ENCODE measurements at regions not wholly inside any gene's neighbourhood (a gene's known extent, or its start where the extent isn't known, plus 50 kb on each side); places are given as distances from the start of the nearest gene placed in this dataset.
"Not testable (repeated sequence)": the region's sequence is repeated elsewhere in the genome, so short reads cannot be mapped to it uniquely, and the experiment has no call there.

GRCh38 chr5:29148581-29148980, 2044.9 kb upstream of the CDH6 start:
- H3K27ac ChIP-seq = no peak overlapping the region
- no peaks in the 10 kb centered on the region for H3K9me3 ChIP-seq (replicated peaks)
- H3K4me1 ChIP-seq (replicated peaks) = no peaks in the 10 kb centered on the region
- H3K36me3 ChIP-seq = no peaks in the 10 kb centered on the region
- no peak for DNase-seq (ENCODE audit: low read depth in 1 of 2, low spot score in 2 of 2)
- H3K4me3 ChIP-seq = no peak overlapping the region
- H3K27me3 ChIP-seq (replicated peaks) = no peaks in the 10 kb centered on the region

DNA sequence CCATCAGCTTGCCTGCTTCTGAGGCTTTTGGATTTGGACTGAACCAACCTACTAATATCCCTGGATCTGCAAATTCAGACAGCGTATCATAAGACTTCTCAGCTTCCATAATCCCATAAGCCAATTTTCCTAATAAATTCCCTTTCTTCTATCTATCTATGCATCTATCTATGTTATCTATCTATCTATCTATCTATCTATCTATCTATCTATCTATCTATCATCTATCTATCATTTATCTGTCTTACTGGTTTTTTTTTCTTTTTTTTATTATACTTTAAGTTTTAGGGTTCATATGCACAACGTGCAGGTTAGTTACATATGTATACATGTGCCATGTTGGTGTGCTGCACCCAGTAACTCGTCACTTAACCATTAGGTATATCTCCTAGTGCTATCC, 2045.4 kb upstream of the CDH6 start:
- H3K4me3 ChIP-seq = no peak overlapping the region
- H3K4me1 ChIP-seq (replicated peaks) = no peaks in the 10 kb centered on the region
- H3K36me3 ChIP-seq = no peaks in the 10 kb centered on the region
- no peak for DNase-seq (ENCODE audit: low read depth in 1 of 2, low spot score in 2 of 2)
- H3K9me3 ChIP-seq (replicated peaks) = no peaks in the 10 kb centered on the region
- H3K27me3 ChIP-seq (replicated peaks) = no peaks in the 10 kb centered on the region
- no peak overlapping the region for H3K27ac ChIP-seq

GRCh38 chr5:29143266-29143665, 2050.2 kb upstream of the CDH6 start:
- Histone ChIP-seq H3K27ac (no peak overlapping the region), H3K4me1 (replicated peaks) (no peaks in the 10 kb centered on the region), H3K27me3 (replicated peaks) (no peaks in the 10 kb centered on the region), H3K4me3 (no peak overlapping the region), H3K36me3 (no peaks in the 10 kb centered on the region), H3K9me3 (replicated peaks) (no peaks in the 10 kb centered on the region)
- DNase-seq (ENCODE audit: low read depth in 1 of 2, low spot score in 2 of 2) = no peak

DNA sequence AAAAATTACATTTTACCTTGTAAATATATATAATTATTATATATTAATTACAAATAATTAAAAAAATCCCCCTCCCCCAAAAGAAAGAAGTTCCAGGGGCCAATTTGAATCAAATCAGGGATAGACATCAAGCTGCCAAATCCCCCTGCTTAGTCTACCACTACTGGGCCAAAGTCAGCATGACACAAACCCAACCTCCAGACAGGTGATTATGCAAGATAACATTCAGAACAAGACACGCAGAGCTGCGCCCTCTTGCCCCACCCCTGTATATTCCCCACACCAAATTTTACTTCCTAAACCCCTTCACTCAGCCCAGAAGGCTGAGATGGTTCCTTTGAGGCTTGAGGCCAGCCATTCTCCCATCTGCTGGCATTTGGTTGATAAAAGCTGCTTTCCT, 2059.1 kb upstream of the CDH6 start:
- Histone ChIP-seq H3K27me3 (replicated peaks) (no peaks in the 10 kb centered on the region), H3K4me1 (replicated peaks) (no peaks in the 10 kb centered on the region), H3K9me3 (replicated peaks) (no peaks in the 10 kb centered on the region), H3K27ac (no peak overlapping the region), H3K36me3 (no peaks in the 10 kb centered on the region), H3K4me3 (no peak overlapping the region)
- no peak for DNase-seq (ENCODE audit: low read depth in 1 of 2, low spot score in 2 of 2)

GRCh38 chr5:29131285-29131684, 2062.2 kb upstream of the CDH6 start:
- H3K27ac ChIP-seq = no peak overlapping the region
- H3K4me1 ChIP-seq (replicated peaks) = no peaks in the 10 kb centered on the region
- no peaks in the 10 kb centered on the region for H3K36me3 ChIP-seq
- H3K4me3 ChIP-seq = no peak overlapping the region
- no peaks in the 10 kb centered on the region for H3K27me3 ChIP-seq (replicated peaks)
- H3K9me3 ChIP-seq (replicated peaks) = no peaks in the 10 kb centered on the region
- DNase-seq (ENCODE audit: low read depth in 1 of 2, low spot score in 2 of 2) = no peak

- Histone ChIP-seq H3K27me3 (replicated peaks) (no peaks in the 10 kb centered on the region), H3K27ac (no peak overlapping the region), H3K4me1 (replicated peaks) (no peaks in the 10 kb centered on the region), H3K36me3 (no peaks in the 10 kb centered on the region), H3K9me3 (replicated peaks) (no peaks in the 10 kb centered on the region), H3K4me3 (no peak overlapping the region)
- DNase-seq (ENCODE audit: low read depth in 1 of 2, low spot score in 2 of 2) = no peak
These were observed 2062.7 kb upstream of the CDH6 start for GRCh38 chr5:29130786-29131185.

GRCh38 chr5:29127524-29128156, 2065.8 kb upstream of the CDH6 start:
- H3K27me3 ChIP-seq (replicated peaks); H3K4me3 ChIP-seq; H3K36me3 ChIP-seq; H3K27ac ChIP-seq; H3K4me1 ChIP-seq (replicated peaks); H3K9me3 ChIP-seq (replicated peaks); DNase-seq (ENCODE audit: low read depth in 1 of 2, low spot score in 2 of 2): not testable (repeated sequence)

GRCh38 chr5:29126462-29126861, 2067.0 kb upstream of the CDH6 start:
- H3K9me3 ChIP-seq (replicated peaks); H3K36me3 ChIP-seq; H3K4me3 ChIP-seq; H3K27ac ChIP-seq; DNase-seq (ENCODE audit: low read depth in 1 of 2, low spot score in 2 of 2); H3K27me3 ChIP-seq (replicated peaks); H3K4me1 ChIP-seq (replicated peaks): not testable (repeated sequence)

- no peaks in the 10 kb centered on the region for H3K36me3 ChIP-seq
- H3K27me3 ChIP-seq (replicated peaks) = no peaks in the 10 kb centered on the region
- DNase-seq (ENCODE audit: low read depth in 1 of 2, low spot score in 2 of 2) = no peak
- no peaks in the 10 kb centered on the region for H3K9me3 ChIP-seq (replicated peaks)
- H3K4me3 ChIP-seq = no peak overlapping the region
- H3K4me1 ChIP-seq (replicated peaks) = no peaks in the 10 kb centered on the region
- no peak overlapping the region for H3K27ac ChIP-seq
These were observed 2071.2 kb upstream of the CDH6 start for GRCh38 chr5:29122306-29122705.

DNA sequence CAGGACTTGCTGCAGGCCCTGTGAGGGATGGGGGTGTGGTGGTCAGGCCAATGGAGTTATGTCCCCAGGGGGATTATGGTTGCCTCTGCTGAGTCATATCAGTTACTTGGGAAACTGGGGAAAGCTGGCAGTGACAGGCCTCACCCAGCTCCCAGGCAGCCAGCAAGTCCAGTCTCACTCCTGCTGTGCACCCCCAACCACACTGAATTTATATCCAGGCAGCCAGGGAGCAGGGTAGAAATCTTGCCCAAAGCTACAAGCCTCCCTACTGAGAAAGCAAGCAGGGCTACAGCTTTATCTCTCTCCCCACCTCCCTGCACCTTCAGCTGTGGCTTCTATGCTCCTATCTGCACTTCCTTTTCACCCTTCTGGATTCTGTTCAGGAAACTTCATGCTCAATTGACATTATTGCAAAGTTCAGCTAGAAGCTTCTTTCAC, 2076.0 kb upstream of the CDH9 start:
- Histone ChIP-seq H3K27ac (no peak overlapping the region), H3K4me3 (no peak overlapping the region), H3K9me3 (replicated peaks) (no peaks in the 10 kb centered on the region), H3K4me1 (replicated peaks) (no peaks in the 10 kb centered on the region), H3K36me3 (no peaks in the 10 kb centered on the region), H3K27me3 (replicated peaks) (no peaks in the 10 kb centered on the region)
- DNase-seq (ENCODE audit: low read depth in 1 of 2, low spot score in 2 of 2) = no peak

DNA sequence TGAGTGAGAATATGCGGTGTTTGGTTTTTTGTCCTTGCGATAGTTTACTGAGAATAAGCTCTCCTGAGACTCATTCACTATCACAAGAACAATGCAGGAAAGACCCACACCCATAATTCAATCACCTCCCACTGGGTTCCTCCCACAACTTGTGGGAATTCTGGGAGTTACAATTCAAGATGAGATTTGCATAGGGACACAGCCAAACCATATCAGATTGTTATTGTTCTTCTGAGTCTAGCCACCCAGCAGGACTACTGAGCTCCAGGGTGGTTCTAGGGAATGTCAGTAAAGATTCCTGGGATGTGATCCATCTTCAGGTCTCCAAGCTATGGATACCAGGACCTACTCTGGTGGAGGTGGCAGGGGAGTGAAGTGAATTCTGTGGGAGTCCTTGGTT, 2075.1 kb upstream of the CDH9 start:
- DNase-seq (ENCODE audit: low read depth in 1 of 2, low spot score in 2 of 2) = no peak
- Histone ChIP-seq H3K36me3 (no peaks in the 10 kb centered on the region), H3K27me3 (replicated peaks) (no peaks in the 10 kb centered on the region), H3K9me3 (replicated peaks) (no peaks in the 10 kb centered on the region), H3K27ac (no peak overlapping the region), H3K4me1 (replicated peaks) (no peaks in the 10 kb centered on the region), H3K4me3 (no peak overlapping the region)

DNA sequence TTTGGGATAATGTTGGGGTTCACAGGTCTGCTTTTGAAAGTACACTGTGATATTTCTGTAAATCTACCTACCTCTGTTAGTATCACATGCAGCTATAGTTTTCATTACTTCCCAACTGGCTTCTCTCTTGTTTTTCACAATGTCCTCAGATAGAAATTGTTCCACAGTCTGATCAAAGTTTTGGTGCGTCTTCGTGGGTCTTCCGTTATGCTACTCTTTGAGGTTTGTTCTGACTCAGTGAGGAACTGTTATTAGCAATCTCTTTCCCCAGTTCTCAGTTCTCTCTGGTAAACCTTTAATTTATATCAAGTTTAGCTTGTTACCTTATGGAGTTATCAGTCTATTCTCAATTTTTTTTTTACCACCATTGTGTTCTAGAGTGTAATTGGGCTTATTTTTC, 2061.2 kb upstream of the CDH9 start:
- Histone ChIP-seq H3K27ac (no peak overlapping the region), H3K4me3 (no peak overlapping the region), H3K4me1 (replicated peaks) (no peaks in the 10 kb centered on the region), H3K27me3 (replicated peaks) (no peaks in the 10 kb centered on the region), H3K9me3 (replicated peaks) (no peaks in the 10 kb centered on the region), H3K36me3 (no peaks in the 10 kb centered on the region)
- DNase-seq (ENCODE audit: low read depth in 1 of 2, low spot score in 2 of 2) = no peak

- Histone ChIP-seq H3K9me3 (replicated peaks) (no peaks in the 10 kb centered on the region), H3K27me3 (replicated peaks) (no peaks in the 10 kb centered on the region)
These were observed 2051.3 kb upstream of the CDH9 start for GRCh38 chr5:29089591-29090130.

GRCh38 chr5:29085142-29085541, 2046.8 kb upstream of the CDH9 start:
- no peak overlapping the region for H3K27ac ChIP-seq
- no peaks in the 10 kb centered on the region for H3K4me1 ChIP-seq (replicated peaks)
- DNase-seq (ENCODE audit: low read depth in 1 of 2, low spot score in 2 of 2) = no peak
- H3K4me3 ChIP-seq = no peak overlapping the region
- H3K27me3 ChIP-seq (replicated peaks) = no peaks in the 10 kb centered on the region
- H3K9me3 ChIP-seq (replicated peaks) = no peaks in the 10 kb centered on the region
- H3K36me3 ChIP-seq = no peaks in the 10 kb centered on the region

More at GRCh38 chr5:29089591-29090130, 2051.3 kb upstream of the CDH9 start:
- Histone ChIP-seq H3K36me3 (no peaks in the 10 kb centered on the region), H3K4me3 (no peak overlapping the region), H3K4me1 (replicated peaks) (no peaks in the 10 kb centered on the region), H3K27ac (no peak overlapping the region)
- DNase-seq (ENCODE audit: low read depth in 1 of 2, low spot score in 2 of 2) = no peak

- H3K4me3 ChIP-seq = no peak overlapping the region
- H3K9me3 ChIP-seq (replicated peaks) = no peaks in the 10 kb centered on the region
- DNase-seq (ENCODE audit: low read depth in 1 of 2, low spot score in 2 of 2) = no peak
- H3K4me1 ChIP-seq (replicated peaks) = no peaks in the 10 kb centered on the region
- H3K27me3 ChIP-seq (replicated peaks) = no peaks in the 10 kb centered on the region
- H3K27ac ChIP-seq = no peak overlapping the region
- no peaks in the 10 kb centered on the region for H3K36me3 ChIP-seq
These were observed 2041.4 kb upstream of the CDH9 start for GRCh38 chr5:29079771-29080170.

All from SJSA1 (cell line).